NCI-H345 (cell line): ENCODE measurements at regions not wholly inside any gene's neighbourhood (a gene's known extent, or its start where the extent isn't known, plus 50 kb on each side); places are given as distances from the start of the nearest gene placed in this dataset.

Experiments
- DNase-seq: peaks from one replicate; lab custom pipeline; 2025; lab: John Stamatoyannopoulos, UW

GRCh38 chr4:187424636-187425035 is 570.9 kb upstream of the ZFP42 start:
- DNase-seq, result no peak

- no peak for DNase-seq
Measured at GRCh38 chr4:187426511-187426910, 569.1 kb upstream of the ZFP42 start.

- DNase-seq, result no peak
Measured at GRCh38 chr4:187432310-187432709, 563.3 kb upstream of the ZFP42 start.

GRCh38 chr4:187433141-187433540 is 562.4 kb upstream of the ZFP42 start:
- DNase-seq, result no peak

- DNase-seq, result no peak
Measured at GRCh38 chr4:187436251-187436650, 559.3 kb upstream of the ZFP42 start.

DNA sequence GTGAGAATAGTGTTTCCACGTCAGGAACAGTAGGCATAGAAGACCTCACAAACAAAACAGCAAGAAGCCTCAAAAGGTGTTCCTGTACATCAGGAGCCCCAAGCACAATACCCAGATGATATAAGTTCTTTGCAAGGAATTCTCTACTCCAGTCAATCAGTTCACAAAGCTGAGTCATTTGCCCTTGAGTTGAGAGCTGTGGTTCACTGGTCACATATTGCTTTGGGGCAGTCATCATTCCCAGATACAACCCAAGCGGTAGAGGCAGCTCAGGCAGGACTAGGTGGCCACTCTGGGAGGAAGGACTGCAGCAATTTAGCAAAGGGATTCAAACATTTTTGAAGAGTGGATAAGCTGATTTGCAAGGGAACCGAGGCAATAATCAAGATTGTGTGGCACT is 551.5 kb upstream of the ZFP42 start:
- no peak for DNase-seq

DNA sequence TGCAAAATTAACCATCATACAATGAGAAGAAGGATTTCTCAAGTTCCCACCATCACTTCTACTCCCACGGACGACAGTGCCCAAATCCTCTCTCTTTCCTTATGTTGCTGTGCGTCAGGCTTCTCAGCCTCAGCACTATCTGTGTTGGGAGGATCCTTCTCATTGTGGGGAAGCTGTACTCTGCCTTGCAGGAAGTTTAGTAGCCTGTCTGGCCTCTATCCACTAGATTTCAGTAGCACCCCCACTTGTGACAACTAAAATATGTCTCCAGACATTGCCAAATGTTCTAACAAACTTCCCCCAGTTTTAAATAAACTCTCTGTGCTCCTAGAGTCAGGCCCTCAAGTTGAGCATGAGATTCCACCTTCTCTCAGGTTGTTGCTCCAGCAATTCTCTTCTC is 545.9 kb upstream of the ZFP42 start:
- no peak for DNase-seq

DNA sequence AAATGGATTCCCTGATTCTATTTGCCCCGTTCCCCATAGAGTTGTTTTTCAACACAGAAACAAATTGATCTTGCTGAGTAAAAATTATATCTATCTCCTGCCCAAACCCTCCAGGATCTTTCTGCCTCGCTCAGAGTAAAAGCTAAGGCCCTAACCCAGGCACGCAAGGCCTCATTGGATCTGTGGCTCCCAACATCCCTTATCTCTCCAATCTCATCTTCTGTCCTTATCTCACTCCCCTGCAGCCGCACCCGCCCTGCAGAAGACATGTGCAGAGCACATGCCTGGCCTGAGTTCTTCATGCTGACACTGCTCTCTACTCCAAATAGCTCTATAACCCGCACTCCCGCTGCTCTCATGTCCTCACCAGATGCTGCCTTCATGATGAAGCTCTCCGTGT is 543.8 kb upstream of the ZFP42 start:
- no peak for DNase-seq

GRCh38 chr4:187460016-187460415 is 535.6 kb upstream of the ZFP42 start:
- no peak for DNase-seq

DNA sequence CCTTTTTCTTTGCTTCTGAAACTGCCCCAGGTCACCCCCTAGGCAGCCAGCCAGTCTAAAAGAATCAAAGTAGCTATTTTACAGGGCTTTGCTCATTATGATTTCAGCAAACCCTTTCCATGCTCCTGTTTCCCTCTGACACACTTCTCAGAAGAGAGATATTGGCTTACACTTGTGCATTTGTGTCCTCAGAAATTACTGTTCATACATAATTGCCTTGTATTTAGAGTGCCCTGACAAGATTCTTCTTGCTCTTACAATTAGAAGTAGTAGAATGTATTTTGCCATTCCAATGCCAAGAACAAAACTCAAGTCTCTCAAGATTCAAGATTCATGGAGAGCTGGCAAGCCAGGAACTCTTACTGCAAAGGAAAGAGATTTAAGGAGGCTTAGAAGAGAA is 531.0 kb upstream of the ZFP42 start:
- DNase-seq, result no peak

DNA sequence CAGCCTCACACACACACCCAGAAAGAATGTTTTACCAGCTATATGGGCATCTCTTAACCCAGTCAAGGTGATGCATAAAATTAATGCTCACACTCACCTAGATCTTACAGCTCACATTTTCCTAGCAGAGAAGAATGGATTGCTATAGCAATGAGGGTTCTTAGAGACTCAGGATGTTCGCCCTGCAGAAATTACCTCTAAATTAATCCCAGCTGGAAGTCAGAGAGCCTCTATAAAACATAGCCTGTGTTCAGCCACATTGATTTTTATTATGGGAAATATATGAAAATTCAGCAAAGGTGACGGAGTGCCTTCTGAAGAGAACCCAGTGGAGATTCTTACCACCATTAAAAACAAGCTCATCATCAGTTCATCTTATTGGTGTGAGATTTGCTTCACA is 528.3 kb upstream of the ZFP42 start:
- no peak for DNase-seq

GRCh38 chr4:187469627-187470026 is 525.9 kb upstream of the ZFP42 start:
- DNase-seq, result no peak

GRCh38 chr4:187470061-187470460 is 525.5 kb upstream of the ZFP42 start:
- DNase-seq, result no peak

DNA sequence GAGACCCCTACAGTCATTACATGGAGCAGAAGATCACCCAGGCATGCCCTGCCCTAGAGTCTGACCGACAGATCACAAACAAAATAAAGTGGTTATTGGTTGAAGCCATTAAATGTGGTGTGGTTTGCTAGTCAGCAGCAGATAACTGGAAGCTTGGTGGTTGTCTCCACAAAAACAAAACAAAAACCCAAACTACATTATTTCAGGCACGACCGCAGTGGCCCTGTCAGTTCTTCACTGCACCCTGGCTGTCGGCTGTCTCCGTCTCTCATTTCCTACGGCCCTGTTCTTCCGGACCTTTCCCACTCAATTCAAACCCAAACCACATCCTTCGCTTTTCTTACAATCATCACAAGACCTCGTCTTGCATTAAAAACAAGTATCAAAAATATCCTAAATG is 521.3 kb upstream of the ZFP42 start:
- DNase-seq, result no peak

GRCh38 chr4:187475901-187476300 is 519.7 kb upstream of the ZFP42 start:
- no peak for DNase-seq

- no peak for DNase-seq
Measured at GRCh38 chr4:187477224-187477623, 518.3 kb upstream of the ZFP42 start.

GRCh38 chr4:187478292-187479140 is 517.1 kb upstream of the ZFP42 start:
- no peak for DNase-seq

DNA sequence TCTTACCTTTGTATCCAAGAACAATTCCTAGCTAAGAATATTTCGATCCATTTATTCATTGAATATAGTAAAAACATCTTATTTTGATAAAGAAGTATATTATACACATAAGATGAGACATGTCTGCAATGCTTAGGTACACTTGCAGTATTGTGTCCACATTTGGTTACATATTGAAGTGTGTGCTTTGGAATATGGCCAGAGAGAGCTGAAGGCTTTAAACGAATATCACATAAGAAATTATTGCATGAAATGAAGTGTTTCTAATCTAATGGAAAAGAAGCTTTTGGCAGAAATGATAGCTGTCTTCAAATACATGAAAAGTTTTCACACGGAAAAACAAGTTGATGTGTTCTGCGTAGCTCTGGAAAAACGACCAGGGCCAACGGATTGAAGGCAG is 516.1 kb upstream of the ZFP42 start:
- DNase-seq, result no peak

DNA sequence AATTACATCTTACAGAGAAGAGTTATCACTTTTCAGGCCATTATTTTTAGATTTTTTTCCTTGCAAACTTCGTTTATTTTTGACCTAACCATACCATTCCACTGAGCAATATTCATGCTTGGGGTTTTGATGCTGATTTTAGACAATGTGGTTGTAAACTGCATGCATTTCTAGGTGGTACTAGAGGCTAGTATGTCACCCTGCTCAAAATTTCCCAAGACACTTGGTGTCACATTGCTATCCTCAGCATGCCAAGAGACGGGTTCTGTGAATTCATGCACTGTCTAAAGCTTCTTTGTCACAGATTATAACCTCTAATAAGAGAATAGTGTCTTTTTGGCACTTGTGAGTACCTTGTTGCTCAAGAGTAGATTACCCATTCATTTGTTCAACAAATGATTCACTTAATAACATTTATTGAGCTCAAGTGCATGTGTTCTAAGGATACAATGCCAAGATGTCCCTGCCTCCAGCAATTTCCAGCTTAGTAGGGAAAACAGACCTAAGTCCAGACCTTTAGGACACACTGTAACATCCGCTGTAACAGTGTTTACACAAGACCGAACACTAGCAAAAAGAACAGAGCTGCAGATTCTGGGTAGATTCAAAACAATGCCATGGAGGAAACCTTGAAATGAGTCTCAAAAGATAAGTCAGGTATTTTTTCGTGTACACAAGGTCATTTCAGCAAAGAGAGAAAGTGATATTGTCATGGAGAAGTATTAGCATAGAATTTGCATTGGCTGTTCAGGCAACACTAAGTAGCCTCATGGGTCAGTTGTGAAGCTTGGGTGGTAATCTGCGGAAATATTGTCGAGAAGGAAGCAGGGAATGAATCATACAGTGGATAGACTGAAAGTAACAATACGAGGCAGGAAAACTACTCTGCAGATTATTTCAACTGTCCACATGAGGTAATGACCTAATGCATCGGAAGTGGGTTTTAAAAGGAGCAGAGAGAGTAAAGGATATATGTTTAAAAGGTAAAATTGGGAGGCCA is 515.1 kb upstream of the ZFP42 start:
- DNase-seq, result no peak

DNA sequence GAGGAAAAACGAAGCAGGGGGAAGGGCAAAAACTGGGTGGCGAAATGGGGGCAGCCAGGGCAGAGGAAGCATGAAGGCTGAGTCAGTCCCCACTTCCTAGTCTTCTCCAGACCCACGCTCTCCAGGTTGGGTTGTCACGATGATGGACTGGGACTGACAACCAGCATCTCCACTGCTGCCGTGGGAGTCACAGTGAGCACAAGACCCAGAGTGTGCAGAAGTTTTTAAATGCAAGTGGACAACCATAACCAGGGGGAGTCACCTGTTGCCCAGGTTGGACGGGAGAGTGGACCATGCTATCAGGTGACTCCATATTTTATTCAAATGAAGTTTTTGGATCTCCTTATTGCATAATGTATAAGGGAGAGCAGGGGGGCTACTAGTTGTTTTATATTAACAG is 511.4 kb upstream of the ZFP42 start:
- DNase-seq, result no peak

GRCh38 chr4:187485676-187486075 is 509.9 kb upstream of the ZFP42 start:
- no peak for DNase-seq

DNA sequence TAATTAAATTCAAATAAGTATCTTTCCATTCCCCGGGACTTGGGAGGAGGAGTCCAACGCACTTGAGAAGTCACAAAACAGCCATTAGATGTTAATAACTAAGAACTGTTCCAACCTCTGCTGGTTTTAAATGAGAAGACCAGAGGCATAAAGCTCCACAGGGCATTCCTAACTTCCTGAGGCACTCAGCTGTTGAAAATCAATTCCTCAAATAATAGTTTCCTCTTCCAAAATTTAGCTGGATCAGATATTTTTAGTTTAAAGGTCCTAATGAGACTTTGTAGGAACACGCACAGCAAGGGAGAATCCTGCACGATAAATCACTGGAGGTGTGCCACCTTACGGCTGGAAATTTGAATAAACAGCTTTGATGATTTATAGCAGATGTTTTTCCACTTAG is 504.3 kb upstream of the ZFP42 start:
- DNase-seq, result no peak

DNA sequence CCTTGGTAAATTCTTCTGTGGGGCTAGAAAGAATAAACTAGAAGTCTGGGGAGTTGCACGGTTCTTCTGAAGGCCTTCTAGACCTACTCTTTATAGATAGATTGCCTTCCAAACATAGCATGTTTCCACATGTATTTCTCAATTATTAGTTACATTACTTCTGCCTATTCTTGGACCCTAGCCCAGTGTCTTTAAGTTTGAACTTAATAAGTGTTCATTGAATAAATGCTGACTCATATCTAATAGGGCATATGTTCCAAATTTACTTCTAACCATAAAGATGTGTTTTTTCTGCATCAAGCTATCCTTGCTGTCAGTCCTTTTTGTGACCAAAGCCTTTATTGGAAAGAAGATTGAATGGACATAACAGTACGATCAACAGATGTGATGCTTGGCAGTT is 503.6 kb upstream of the ZFP42 start:
- DNase-seq, result no peak
